ENCODE measurements at regions not wholly inside any gene's neighbourhood (a gene's known extent, or its start where the extent isn't known, plus 50 kb on each side); places are given as distances from the start of the nearest gene placed in this dataset.

- TF ChIP-seq CTCF (IDR thresholded peaks at IDR 0.05; ENCODE audit: insufficient read depth, low read length, severe bottlenecking), result no peak
- DNase-seq (ENCODE audit: low read depth), result no peak
- no peak overlapping the region for H3K4me3 ChIP-seq (ENCODE audit: low read depth, low read length)
- no peaks in the 10 kb centered on the region for H3K36me3 ChIP-seq (ENCODE audit: control insufficient read depth, insufficient read depth, low read length)
- no peak for FAIRE-seq
- H3K27me3 ChIP-seq (ENCODE audit: control insufficient read depth, insufficient read depth, low read length), result no peaks in the 10 kb centered on the region
Observed at GRCh38 chr3:34020170-34020569, 221.7 kb downstream of the PDCD6IP start.

GRCh38 chr3:34020726-34021680, 222.6 kb downstream of the PDCD6IP start:
- H3K4me3 ChIP-seq (ENCODE audit: low read depth, low read length), result no peak overlapping the region
- no peaks in the 10 kb centered on the region for H3K27me3 ChIP-seq (ENCODE audit: control insufficient read depth, insufficient read depth, low read length)
- no peak for TF ChIP-seq CTCF (IDR thresholded peaks at IDR 0.05; ENCODE audit: insufficient read depth, low read length, severe bottlenecking)
- no peaks in the 10 kb centered on the region for H3K36me3 ChIP-seq (ENCODE audit: control insufficient read depth, insufficient read depth, low read length)
- FAIRE-seq (no peak), DNase-seq (ENCODE audit: low read depth) (no peak)

DNA sequence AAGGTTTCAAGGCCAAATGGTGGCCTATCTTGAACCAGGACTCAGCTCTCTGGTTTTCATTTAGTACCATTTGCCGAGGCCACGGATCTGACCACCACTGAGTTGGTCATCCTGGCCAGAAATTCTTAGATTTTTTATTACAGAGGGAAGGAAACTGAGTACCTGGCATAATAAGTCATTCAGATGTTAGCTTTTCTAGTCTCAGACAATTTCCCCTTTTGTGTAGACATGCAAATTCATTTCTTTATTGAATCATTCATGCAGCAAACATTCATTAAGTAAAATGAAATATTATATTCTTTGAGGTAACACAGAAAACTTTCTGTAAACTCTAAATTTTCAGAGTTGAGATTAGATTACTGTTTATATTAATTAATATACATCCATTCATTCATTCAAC, 223.7 kb downstream of the PDCD6IP start:
- Histone ChIP-seq H3K27me3 (ENCODE audit: control insufficient read depth, insufficient read depth, low read length) (no peaks in the 10 kb centered on the region), H3K36me3 (ENCODE audit: control insufficient read depth, insufficient read depth, low read length) (no peaks in the 10 kb centered on the region), H3K4me3 (ENCODE audit: low read depth, low read length) (no peak overlapping the region)
- TF ChIP-seq CTCF (IDR thresholded peaks at IDR 0.05; ENCODE audit: insufficient read depth, low read length, severe bottlenecking), result no peak
- DNase-seq (ENCODE audit: low read depth) (no peak), FAIRE-seq (no peak)

- Histone ChIP-seq H3K4me3 (ENCODE audit: low read depth, low read length) (no peak overlapping the region), H3K27me3 (ENCODE audit: control insufficient read depth, insufficient read depth, low read length) (no peaks in the 10 kb centered on the region), H3K36me3 (ENCODE audit: control insufficient read depth, insufficient read depth, low read length) (no peaks in the 10 kb centered on the region)
- FAIRE-seq (peak; percentile 66), DNase-seq (ENCODE audit: low read depth) (no peak)
- no peak for TF ChIP-seq CTCF (IDR thresholded peaks at IDR 0.05; ENCODE audit: insufficient read depth, low read length, severe bottlenecking)
Observed at GRCh38 chr3:34024447-34025240, 226.2 kb downstream of the PDCD6IP start.

DNA sequence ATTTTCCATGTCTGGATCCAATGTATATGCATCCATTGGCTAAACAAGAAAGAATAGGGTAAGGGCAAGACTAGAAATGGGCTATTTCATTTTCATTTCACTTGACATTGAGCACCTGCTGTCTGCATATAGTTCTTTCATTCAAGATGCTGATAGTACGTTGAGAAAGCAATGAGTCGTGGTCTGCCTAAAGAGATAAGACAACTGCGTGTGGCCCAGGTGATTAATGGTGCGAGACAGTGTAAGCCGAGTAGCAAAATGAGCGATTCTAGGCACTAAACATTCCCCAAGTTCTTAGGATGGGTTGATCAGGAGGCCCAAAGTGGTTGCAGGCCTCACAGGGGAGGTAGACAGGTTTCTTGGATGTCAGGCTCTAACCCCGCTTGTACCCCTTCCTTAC, 235.4 kb downstream of the PDCD6IP start:
- DNase-seq (ENCODE audit: low read depth) (no peak), FAIRE-seq (no peak)
- H3K4me3 ChIP-seq (ENCODE audit: low read depth, low read length), result no peak overlapping the region
- no peak for TF ChIP-seq CTCF (IDR thresholded peaks at IDR 0.05; ENCODE audit: insufficient read depth, low read length, severe bottlenecking)
- H3K27me3 ChIP-seq (ENCODE audit: control insufficient read depth, insufficient read depth, low read length), result no peaks in the 10 kb centered on the region
- H3K36me3 ChIP-seq (ENCODE audit: control insufficient read depth, insufficient read depth, low read length), result no peaks in the 10 kb centered on the region
